GM18867 (cell line): ENCODE measurements at regions not wholly inside any gene's neighbourhood (a gene's known extent, or its start where the extent isn't known, plus 50 kb on each side); places are given as distances from the start of the nearest gene placed in this dataset.
"Not testable (repeated sequence)": the region's sequence is repeated elsewhere in the genome, so short reads cannot be mapped to it uniquely, and the experiment has no call there.

Experiments
- ATAC-seq: cut with Tn5 transposase; IDR thresholded peaks from one replicate; pipeline ENCODE4 v1.9.1; 2021; ENCODE audit warnings: mild to moderate bottlenecking, moderate library complexity; ENCODE audit not compliant: unreplicated experiment

GRCh38 chr7:152905949-152906348 is 146.4 kb downstream of the ACTR3B start:
- no peak for ATAC-seq

GRCh38 chr7:152907042-152907761 is 147.7 kb downstream of the ACTR3B start:
- ATAC-seq: no peak

GRCh38 chr7:152909280-152909679 is 149.7 kb downstream of the ACTR3B start:
- no peak for ATAC-seq

- ATAC-seq: no peak
These were observed 150.4 kb downstream of the ACTR3B start for GRCh38 chr7:152909683-152910544.

GRCh38 chr7:152910545-152911225 is 151.1 kb downstream of the ACTR3B start:
- ATAC-seq: no peak

- no peak for ATAC-seq
These were observed 151.6 kb downstream of the ACTR3B start for GRCh38 chr7:152911226-152911560.

GRCh38 chr7:152911922-152912321 is 152.4 kb downstream of the ACTR3B start:
- no peak for ATAC-seq

GRCh38 chr7:152912511-152912910 is 153.0 kb downstream of the ACTR3B start:
- ATAC-seq: no peak

GRCh38 chr7:152913492-152913891 is 153.9 kb downstream of the ACTR3B start:
- no peak for ATAC-seq

- ATAC-seq: no peak
These were observed 154.7 kb downstream of the ACTR3B start for GRCh38 chr7:152914014-152914844.

- ATAC-seq: not testable (repeated sequence)
These were observed 155.2 kb downstream of the ACTR3B start for GRCh38 chr7:152914845-152915102.

GRCh38 chr7:152922318-152923081 is 162.9 kb downstream of the ACTR3B start:
- ATAC-seq: no peak

GRCh38 chr7:152923711-152924110 is 164.2 kb downstream of the ACTR3B start:
- ATAC-seq: no peak

GRCh38 chr7:152924238-152924637 is 164.7 kb downstream of the ACTR3B start:
- no peak for ATAC-seq

GRCh38 chr7:152924826-152925411 is 165.4 kb downstream of the ACTR3B start:
- ATAC-seq: no peak

GRCh38 chr7:152925412-152926147 is 166.0 kb downstream of the ACTR3B start:
- no peak for ATAC-seq

GRCh38 chr7:152931633-152932032 is 172.1 kb downstream of the ACTR3B start:
- ATAC-seq: no peak

- no peak for ATAC-seq
These were observed 177.7 kb downstream of the ACTR3B start for GRCh38 chr7:152937282-152937681.

- not testable (repeated sequence) for ATAC-seq
These were observed 187.1 kb downstream of the ACTR3B start for GRCh38 chr7:152946616-152947015.
